GM21447 (cell line): ENCODE measurements at regions not wholly inside any gene's neighbourhood (a gene's known extent, or its start where the extent isn't known, plus 50 kb on each side); places are given as distances from the start of the nearest gene placed in this dataset.

Experiments
- ATAC-seq: cut with Tn5 transposase; IDR thresholded peaks from one replicate; pipeline ENCODE4 v1.9.1; 2021; ENCODE audit not compliant: unreplicated experiment

DNA sequence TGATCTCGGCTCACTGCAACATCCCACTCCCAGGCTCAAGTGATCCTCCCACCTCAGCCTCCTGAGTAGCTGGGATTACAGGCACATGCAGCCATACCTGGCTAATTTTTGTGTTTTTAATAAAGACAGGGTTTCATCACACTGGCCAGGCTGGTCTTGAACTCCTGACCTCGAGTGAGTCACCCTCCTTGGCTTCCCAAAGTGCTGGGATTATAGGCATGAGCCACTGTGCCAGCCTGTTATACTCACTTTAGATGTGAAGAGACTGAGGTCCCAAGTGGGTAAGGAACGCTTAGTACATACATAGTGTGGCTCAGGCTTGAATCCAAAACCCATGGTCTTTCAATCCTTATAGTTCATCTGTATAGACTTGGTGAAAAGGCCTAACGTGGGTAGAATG, 63.7 kb upstream of the EPS8L3 start:
- ATAC-seq = no peak

GRCh38 chr1:109826930-109827349, 63.2 kb upstream of the EPS8L3 start:
- no peak for ATAC-seq

- no peak for ATAC-seq
These were observed 62.7 kb upstream of the EPS8L3 start for GRCh38 chr1:109826446-109826845.

GRCh38 chr1:109824349-109825115, 60.8 kb upstream of the EPS8L3 start:
- ATAC-seq = no peak

GRCh38 chr1:109823543-109824348, 60.0 kb upstream of the EPS8L3 start:
- ATAC-seq = no peak

GRCh38 chr1:109822749-109823542, 59.2 kb upstream of the EPS8L3 start:
- no peak for ATAC-seq

GRCh38 chr1:109821831-109822745, 58.4 kb upstream of the EPS8L3 start:
- ATAC-seq = no peak

DNA sequence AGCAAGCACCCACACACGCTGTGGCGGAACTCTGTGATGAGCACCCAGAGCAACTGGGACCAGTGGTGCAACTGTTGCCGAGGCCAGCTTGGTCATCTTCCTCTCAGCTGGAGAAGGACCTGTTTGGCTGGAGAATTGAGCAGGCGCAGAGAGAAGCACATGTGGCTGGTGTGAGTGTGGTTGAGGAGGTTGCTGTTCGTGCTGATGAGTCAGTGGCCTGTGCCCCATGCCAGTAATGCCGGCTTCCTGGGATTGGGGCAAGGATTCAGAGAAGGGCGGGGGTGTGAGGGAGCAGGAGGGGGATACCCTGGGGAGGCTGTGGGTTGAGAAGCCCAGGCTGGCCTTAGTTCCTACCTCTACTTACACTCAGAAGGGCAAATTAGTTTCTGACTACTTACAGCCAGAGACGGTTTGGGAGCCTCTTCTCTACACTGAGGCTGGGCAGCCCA, 57.5 kb upstream of the EPS8L3 start:
- ATAC-seq = no peak

DNA sequence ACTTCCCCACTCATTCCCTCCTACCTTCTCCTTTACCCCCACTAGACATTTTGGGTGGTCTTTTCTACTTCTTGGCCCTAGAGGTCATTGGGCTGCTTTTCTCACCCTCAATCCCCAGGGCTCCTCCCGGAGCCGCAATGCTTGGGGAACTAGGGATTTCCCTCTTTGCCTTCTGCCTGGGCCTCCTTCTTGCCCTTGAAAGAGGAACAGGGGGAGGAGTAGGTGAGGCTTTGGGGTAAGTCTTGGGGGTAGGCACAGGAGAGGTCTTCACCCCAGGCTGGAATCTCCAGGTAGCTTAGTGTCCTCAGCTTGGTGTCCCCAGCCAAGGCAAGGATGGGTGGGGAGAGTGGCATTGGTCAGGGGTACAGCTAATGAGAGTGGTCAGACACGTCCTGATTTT, 56.2 kb upstream of the EPS8L3 start:
- no peak for ATAC-seq

- no peak for ATAC-seq
These were observed 55.5 kb upstream of the EPS8L3 start for GRCh38 chr1:109818988-109819764.

- no peak for ATAC-seq
These were observed 54.7 kb upstream of the EPS8L3 start for GRCh38 chr1:109818271-109818987.

DNA sequence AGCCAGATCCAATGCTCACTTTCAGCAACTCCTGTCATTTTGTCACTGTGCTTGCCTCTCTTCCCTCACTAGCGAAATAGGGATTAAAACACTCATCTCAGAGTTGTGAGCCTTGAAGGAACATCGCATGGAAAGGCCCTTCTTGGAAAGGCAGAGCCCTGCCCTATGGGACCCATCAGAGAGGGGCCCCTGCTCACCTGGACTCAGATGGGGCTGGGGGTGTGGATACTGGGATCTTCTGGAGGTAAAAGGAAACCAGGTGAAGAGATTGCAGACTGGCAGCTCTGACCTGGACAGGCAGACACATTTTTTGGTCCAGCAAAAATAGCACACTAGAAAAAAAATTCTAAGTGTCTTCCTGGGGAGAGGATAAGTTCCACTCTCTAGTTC, 54.2 kb upstream of the EPS8L3 start:
- no peak for ATAC-seq

DNA sequence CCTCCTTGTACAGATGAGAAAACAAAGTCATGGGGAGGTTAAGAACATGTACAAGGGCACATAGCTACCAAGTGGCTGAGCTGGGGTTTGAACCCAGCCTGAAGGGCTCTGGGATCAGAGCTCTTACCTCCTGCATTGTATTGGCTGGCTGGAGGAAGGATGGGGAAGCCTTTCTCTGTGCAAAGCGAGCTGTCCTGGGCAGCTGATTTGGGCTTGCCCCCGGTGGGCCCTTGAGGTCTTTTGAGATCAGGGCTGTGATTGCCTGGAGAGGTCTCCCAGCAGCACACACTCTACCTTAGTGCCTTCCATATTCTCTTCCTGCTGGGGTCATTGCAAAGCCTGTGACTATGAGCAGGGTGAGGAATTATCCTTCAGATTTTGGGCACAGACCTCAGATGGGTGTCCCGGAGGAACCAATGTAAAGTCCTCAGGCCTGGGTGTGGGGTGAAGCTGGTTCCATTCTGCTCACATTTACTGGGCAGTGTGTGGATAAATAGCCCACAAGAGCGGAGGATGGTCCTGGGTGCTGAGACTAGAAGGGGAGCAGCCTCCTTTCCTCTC, 53.3 kb upstream of the EPS8L3 start:
- no peak for ATAC-seq

DNA sequence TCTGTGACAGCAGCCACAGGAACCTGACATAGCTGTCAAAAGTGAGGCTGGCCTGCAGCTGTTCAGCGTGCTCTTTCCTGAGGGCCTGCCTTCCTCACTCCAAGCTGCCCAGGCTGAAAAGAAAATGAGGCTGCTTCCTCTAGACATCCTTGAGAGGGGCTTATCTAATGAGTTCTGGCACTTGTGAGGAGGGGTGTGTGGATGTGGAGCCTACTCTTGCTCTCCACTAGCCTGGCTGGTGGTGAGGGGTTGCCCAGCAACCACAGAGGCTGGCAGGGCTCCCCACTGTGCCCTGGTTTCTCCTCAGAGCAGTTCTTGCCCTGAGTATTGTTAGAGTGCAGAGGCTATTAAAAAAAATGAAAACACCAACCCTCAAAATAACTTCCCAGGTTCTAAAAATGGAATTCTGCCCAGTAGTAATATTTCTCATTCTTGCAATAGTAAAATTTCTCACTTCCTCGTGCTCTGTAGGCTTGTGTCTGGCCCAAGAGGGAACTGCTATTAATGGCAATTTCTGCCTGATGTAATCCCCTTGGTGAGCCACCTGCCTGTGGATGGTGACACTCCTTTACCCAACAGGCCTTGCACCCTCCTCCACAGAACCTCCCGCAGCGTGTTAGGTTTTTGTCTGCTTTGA, 52.6 kb upstream of the EPS8L3 start:
- ATAC-seq = peak; percentile 92

DNA sequence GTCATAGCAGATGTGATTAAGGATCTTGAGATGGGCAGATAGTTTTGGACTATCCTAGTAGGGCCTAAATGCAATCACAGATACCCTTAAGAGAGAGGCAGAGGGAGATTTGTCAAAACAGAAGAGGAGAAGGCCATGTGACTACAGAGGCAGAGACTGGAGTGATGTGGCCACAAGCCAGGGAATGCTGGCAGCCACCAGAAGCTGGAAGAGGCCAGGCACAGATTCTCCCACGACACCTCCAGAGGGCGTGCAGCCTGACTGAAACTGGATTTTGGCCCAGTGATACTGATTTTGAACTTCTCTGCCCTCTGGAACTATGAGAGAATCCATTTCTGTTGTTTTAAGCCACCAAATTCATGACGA, 52.1 kb upstream of the EPS8L3 start:
- ATAC-seq = no peak

DNA sequence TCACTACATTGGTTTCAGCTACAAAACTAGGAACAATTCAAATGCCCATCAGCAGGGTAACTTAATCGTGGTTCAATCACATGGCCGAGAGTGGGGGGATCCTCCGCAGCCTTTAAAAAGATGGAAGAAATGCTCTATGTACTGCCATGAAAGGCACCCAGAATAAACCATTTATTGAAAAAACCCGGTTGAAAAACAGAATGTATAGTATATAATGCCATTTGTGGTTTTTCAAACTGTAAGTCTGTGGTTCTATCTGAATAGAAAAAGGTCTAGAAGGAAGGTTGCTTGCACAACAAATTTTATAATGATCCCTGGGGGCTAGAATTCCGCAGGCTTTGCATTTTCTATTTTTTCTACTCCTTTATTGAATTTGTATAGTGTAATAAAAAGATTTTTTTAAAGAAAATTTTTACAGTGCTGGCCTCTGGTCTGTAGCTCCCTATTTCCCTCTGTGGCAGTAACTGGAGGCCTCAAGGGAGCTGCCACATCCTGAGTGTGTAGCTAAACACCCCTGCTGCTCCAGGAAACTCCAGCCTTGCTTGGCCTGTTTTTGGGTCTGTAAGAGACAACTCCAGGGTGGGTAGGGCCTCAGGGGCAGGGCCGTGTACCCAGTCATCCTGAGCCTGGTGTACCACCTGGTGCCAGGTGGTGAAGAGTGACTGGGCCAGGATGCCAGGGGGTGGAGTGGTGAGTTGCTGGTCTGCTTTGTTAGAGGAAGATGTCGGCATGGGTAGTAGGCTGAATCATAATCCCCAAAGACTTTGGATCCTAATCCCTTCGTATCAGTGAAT, 51.5 kb upstream of the EPS8L3 start:
- ATAC-seq = no peak

GRCh38 chr1:109814223-109814622, 50.5 kb upstream of the EPS8L3 start:
- no peak for ATAC-seq
